GM19463 (cell line): ENCODE measurements at regions not wholly inside any gene's neighbourhood (a gene's known extent, or its start where the extent isn't known, plus 50 kb on each side); places are given as distances from the start of the nearest gene placed in this dataset.
"Not testable (repeated sequence)": the region's sequence is repeated elsewhere in the genome, so short reads cannot be mapped to it uniquely, and the experiment has no call there.

Experiments
- ATAC-seq: cut with Tn5 transposase; IDR thresholded peaks from one replicate; pipeline ENCODE4 v1.9.1; 2021; ENCODE audit warnings: mild to moderate bottlenecking, moderate library complexity; ENCODE audit not compliant: unreplicated experiment

DNA sequence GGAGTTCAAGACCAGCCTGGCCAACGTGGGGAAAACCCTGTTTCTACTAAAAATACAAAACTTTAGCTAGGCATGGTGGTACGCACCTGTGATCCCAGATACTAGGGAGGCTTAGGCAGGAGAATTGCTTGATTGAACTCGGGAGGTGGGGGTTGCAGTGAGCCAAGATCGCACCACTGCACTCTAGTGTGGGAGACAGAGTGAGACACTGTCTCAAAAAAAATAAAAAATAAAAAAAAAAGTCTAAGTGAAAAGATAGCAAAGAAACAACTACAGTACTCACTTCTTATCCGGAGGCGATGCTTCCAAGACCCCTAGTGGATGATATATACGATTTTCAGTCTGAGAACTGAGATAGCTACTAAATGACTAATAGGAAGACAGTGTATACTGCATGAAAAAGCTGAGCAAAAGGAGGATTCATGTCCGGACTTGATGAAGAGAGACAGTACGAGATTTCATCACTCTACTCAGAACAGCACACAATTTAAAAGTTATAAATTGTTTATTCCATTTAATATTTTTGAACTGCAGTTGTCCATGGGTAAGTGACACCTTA is 138.7 kb upstream of the GOLGA6L6 start:
- ATAC-seq = not testable (repeated sequence)

DNA sequence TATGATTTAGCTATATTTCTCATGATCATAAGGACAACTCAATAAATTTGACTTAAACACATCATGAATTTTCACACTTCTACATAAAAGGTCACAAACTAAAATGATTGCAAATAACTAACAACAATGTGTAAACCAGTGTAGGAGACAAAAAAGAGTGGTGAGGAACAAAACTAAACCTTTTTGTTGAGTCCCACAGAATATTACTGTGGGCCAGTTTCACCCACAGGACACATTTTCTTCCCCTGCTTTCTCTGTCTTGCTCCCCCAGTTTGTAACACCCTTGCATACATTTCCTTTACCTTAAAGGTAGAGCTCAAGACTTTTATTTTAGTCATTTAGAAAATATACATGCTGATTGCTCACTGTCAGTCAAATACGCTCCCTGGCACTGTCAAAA is 130.9 kb upstream of the GOLGA6L6 start:
- no peak for ATAC-seq

DNA sequence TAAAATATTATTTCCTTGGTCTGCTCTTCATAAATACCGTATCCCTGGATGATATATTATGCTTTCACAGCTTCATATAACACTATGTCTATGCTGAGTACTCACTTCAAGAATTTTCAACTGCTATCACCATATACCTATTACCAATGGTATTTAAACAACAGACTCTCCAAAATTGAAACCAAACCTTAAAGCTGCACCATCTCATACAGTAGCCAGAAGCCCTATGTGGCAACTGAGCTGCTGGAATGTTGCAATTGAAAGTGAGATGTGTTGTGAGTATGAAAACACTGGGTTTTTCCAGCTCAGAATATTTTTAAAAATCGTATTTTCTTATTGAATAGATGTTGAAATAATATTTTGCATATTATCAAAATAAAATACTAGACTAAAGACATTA is 130.1 kb upstream of the GOLGA6L6 start:
- no peak for ATAC-seq

DNA sequence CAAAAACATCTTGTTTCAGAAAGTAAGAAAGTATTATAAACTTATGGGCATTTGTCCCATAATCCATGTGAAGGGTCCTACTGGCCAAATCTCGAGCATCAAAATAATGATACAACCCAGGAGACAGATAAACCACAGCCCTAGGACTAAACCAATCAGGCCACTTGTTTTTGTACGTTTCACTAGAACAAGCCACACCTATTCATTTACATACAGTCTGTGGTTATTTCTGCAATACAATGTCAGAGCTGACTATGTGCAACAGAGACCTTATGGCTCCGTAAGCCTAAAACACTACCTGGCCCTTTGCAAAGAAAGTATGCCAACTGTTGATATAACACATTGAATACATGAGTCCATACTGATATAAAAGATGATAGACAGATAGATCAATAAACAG is 124.8 kb upstream of the GOLGA6L6 start:
- not testable (repeated sequence) for ATAC-seq

DNA sequence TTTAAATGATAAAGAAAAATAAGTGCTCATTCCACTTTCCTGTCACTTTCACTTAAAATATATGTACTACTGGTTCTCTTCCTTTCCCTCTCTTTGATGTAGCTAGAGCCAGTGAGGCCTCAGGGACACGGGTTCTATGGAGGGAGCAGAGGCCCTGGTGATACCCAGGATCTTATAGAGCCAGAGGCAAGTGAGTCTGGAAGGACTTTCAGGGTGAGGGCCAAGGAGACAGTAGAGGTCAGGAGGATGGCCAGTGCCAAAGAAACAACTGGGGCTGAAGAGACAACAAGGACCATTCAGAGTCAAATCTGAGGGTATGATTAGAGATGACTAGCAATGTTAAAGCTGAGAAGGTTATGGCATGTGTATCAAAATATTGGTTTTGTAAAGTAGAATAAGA is 124.1 kb upstream of the GOLGA6L6 start:
- no peak for ATAC-seq

DNA sequence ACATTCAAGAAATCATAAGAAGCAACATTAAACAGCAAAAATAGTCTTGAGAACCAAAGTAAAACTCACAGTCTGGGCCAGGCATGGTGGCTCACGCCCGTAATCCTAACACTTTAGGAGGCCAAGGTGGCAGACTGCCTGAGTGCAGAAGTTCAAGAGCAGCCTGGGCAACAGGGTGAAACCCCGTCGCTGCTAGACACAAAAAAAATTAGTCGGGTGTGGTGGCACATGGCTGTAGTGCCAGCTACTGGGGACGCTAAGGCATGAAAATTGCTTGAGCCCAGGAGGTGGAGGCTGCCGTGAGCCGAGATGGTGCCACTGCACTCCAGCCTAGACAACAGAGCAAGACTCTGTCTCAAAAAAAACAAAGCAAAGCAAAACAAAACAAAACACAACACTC is 117.7 kb upstream of the GOLGA6L6 start:
- ATAC-seq = no peak

DNA sequence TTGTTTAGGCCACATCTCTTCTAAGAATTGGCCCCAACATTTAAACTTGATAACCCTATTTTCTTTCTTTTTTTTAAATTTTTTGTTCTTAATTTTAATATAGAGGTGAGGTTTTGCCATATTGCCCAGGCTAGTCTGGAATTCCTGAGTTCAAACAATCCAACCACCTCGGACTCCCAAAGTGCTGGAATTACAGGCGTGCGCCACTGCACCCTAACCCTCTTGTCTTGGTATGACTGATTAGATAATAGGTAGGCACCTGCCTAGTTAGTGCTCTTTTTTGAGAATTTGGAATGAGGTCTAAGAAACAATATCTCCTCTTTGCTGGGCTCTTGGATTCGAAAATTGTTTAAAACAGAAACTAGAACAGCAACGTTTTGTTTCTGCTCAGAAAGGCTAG is 116.4 kb upstream of the GOLGA6L6 start:
- no peak for ATAC-seq

DNA sequence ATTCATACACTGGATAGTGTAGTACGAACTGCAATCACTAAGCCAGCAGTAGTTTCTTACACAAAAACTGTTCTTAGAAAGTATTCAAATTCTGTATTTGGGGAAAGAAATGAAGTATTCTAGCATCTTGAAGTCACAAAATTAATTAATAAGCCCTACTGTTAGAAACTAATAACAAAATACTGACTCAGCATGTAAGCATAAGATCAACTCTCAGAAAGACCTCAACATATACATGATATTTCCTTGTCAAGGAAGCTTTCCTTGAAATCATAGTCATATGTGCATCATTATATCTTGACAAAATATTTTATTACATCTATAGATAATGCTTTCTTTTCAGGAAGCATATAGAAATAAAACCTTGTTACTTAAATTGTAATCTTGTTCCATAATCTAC is 115.5 kb upstream of the GOLGA6L6 start:
- ATAC-seq = no peak

DNA sequence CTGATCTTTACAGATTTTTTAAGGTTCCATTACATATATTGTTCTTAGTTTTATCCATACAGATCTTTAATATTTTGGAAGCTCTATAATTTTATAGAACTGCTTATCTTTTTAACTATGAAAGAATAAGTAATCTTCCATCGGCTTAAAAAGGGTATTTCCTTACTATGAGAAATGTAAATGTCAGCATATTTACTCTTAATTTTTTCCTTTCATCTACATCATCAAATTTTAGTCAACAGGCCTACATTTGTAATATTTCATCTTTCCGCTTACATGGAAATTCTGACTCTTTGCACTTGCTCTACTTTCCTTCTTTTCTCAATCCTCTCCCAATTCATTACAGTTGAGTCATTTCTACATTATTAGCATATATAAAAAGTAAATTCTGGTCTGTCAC is 111.3 kb upstream of the GOLGA6L6 start:
- no peak for ATAC-seq

DNA sequence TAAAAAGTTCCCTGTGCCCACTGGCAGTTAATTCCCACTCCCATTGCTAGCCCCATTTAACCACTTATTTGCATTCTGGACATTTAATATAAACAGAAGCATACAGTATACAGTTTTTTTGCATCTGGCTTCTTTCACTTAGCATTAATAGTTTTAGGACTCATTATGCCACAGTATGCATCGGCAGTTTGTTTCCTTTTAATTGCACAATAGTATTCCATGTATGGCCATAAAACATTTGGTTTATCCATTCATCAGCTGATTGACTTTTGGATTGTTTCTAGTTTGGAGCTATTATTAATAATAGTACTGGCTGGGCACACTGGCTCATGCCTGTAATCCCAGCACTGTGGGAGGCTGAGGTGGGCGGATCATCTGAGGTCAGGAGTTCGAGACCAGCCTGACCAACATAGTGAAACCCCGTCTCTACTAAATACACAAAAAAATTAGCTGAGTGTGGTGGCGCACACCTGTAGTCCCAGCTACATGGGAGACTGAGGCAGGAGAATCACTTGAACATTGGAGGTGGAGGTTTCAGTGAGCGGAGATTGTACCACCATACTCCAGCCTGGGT is 106.9 kb upstream of the GOLGA6L6 start:
- ATAC-seq = not testable (repeated sequence)

DNA sequence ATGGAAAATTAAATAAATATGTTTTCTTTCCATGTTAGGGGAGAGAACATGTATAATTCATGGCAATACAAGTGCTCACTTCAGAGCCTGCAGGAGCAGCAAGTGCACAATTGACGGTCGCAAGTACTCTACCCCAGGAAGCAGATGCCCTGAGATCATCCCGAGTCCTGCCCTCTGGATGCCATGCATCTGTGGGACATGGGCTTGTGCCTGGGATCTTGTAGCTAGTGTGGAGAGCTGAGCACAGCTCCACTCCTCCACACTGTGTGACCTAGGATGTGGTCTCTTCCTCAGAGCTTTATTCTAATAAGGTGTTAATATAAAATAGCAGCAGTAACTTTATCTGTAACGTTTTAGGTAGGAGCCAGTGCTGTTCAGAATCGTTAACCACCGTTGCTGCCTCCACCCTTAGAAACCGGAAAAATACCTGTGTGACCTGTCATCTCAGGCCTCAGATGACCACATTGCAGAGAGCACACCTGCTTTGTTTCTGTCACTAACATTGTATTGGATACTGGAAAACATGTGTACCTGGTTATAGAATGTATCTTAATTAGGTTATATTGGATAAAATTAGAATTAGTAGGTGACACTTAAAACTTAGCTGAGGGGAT is 105.0 kb upstream of the GOLGA6L6 start:
- no peak for ATAC-seq

DNA sequence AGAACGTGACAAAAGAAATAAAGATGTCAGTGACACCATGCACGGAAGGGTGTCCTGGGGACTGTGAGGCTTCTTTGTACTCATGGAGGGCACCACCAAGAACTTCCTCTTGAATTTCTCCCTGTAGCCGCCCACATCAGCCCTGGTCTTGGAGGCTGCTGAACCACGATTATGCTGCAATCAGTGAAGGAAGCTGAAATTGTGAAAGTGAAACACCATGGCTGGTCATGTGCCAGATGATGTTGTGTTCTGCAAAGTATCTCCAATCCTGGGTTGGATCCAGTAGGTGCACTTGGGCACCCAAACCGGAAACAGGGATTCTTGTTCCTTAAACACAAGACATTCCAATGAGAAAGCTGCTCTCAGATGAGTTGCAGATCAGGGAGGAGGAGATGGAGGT is 104.4 kb upstream of the GOLGA6L6 start:
- ATAC-seq = peak; percentile 70

DNA sequence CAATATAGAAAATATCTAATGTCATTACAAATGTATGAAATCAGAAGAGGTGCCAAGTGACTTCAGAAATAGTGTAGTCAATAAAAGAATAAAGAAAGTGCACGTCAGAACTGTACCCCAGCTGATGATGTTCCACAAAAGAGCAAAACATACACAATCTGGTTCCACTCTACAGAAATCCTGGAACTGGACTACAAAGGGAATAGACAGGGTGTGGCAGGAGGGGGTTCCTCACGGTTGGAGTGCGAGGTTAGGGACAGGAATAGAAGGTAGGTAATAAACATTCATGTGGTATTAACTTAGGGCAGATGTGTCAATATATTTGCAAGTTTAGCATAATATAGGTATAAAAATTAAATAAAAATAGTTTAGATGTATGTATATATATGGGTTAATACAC is 103.3 kb upstream of the GOLGA6L6 start:
- no peak for ATAC-seq

DNA sequence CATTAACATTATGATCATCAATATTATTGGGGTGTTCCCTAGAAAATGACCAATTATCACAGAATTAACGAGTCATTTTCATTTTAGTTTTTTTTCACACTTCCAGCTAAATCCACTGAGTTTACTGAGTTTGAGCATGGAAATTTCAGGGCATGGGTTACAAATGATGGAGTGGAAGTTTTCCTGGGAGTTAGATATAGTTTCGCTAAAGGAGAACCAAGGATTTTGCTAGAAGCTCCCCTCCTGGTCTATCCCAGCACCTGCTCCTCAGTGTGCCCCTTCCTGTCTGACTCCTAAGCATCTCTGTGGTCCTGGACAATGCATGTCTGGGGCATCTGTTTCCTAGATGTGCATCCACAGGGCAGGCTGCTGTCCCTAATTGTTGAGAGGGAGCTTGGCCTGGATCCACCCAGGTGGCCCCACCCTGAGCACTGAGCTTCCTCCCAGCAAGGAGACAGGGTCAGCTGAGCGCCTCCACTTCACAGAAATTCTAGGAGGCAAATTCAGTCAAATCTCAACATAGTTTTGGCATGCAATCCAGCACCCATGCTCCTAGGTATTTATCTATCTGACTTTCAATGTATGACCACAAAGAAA is 102.3 kb upstream of the GOLGA6L6 start:
- ATAC-seq = no peak

DNA sequence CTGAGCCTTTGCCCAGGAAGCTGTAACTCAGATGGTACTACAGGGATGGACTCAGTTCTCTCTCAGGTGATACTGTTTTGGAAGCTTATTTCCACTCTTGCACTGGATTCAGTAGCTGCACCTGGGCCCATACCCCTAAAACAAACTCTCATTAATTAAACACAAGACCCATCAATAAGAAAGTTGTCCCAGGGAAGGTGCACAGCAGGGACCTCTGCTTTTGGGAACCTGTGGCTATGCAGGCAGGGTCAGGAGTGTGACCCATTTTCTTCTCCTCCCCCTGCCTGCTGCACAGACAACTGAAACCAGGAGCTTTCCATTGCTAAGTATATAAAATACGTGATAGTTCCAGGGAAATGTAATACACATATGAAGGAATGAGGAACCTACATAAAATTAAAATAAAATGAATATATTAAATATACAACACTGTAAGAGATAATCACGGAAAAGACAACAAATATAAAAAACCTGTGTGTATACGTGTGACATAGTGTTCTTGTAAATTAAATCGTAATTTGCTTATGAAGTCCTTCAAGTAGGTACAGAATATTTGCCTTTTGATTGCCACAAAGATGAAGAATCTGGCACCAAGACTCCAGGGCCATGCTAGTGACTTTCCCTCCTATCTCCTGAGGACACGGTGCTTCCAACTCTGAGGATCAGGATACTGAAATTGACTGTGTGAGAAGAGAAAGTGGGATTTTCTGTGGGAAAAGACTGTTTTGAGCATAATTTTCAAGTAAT is 101.6 kb upstream of the GOLGA6L6 start:
- no peak for ATAC-seq

DNA sequence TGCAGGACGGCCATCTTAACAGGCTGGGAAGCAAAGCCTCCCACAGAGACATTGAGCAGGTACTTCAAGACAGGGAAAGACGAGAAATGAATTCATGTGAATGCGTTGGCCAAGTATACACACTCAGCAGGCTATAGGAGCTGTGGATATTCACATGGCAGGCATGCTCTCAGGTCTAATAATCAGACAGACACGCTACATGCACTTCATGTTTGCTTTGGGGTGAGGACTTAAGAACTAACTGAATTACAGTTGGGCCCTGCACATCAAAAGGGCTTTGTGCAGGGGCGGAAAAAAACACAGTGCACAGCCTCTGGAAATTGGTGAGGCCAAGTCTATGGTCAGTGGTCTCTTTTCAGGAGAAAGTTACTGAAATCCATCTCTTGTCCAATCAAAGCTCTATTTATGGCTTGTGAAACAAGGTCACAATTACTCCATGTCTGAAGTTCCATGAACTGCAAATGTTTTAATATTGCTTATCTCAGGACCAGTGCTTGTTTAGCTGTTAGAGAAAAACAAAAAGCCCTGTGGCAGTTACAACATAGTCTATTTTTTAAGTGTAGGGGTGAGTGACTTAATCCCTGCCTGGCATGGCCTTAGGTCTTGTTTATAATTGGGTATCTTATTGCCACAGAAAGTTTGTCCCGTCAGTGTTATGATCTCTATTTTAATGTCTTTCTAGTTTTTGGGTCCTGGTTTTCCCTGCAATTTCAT is 100.6 kb upstream of the GOLGA6L6 start:
- no peak for ATAC-seq

DNA sequence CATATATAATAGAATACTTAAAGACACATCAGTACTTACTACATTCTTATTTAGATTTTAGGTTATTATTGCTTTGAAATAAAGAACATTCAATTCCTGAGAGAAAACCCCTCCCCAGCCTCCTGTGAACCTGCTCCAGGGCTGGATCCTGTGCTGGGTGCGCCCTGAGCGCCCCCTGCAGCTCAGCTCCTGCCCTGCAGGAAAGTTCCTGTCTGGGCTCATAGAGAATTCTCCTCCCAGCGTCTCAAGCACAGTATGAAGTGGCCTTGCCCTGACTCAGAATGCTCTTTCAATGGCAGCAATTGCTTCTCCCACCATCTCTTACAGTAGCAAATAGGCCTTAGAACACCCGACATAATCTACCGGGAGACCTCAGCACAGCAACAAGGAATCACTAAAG is 98.8 kb upstream of the GOLGA6L6 start:
- not testable (repeated sequence) for ATAC-seq

DNA sequence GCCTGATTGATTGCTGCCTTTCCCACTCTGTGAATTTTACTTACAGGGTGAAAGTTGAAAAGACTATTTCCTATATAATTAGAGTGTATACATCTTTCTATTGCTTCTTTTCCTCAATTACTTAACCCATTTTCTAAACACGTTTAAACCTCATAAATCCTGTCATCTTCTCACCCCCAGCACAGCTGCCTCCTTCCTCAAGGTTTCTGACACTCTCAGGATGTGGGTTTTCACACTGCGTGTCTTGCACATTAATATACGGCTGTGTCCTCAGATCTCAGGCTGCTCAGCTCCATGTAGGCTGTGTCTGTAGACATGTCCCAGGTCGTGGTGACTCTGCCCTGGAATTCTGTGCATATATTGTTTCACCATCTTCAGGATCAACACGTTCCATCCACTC is 97.6 kb upstream of the GOLGA6L6 start:
- ATAC-seq = not testable (repeated sequence)

DNA sequence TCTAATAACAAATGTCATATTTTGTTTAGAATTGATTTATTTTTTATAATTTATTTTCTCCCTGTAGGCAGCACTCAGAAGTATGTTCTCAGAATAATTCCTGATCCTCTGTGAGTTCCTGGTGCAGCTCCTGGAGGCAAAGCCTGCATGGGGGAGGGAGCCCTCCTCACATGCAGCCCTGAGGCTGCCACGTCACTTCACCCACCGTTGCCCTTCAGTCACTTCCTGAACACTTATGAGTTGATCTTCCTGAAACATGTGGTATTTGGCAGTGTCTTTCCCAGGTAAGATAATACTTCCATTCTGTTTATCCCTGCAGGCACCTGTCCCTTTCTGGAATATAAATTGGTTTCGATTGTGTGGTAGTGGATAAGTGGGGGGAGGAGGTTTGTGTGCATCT is 95.9 kb upstream of the GOLGA6L6 start:
- ATAC-seq = not testable (repeated sequence)

DNA sequence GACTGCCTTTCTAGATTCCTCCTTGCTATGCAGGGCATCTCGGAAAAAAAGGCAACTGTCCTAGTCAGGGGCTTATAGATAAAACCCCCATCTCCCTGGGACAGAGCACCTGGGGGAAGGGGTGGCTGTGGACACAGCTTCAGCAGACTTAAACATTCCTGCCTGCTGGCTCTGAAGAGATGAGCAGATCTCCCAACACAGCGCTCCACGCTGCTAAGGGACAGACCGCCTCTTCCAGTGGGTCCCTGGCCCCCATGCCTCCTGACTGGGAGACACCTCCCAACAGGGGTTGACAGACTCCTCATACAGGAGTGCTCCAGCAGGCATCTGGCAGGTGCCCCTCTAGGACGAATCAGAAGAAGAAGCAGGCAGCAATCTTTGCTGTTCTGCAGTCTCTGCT is 87.9 kb upstream of the GOLGA6L6 start:
- ATAC-seq = not testable (repeated sequence)

DNA sequence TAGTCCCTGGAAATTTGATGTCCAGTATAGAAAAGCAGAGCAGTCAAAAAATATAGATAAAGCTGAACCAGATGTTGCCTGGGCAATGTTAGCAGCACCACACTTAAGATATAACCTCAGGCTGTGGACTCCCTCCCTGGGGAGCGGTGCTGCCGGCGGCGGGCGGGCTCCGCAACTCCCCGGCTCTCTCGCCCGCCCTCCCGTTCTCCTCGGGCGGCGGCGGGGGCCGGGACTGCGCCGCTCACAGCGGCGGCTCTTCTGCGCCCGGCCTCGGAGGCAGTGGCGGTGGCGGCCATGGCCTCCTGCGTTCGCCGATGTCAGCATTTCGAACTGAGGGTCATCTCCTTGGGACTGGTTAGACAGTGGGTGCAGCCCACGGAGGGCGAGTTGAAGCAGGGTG is 86.9 kb upstream of the GOLGA6L6 start:
- ATAC-seq = not testable (repeated sequence)
